OCI-LY3 (cell line): ENCODE measurements at regions not wholly inside any gene's neighbourhood (a gene's known extent, or its start where the extent isn't known, plus 50 kb on each side); places are given as distances from the start of the nearest gene placed in this dataset.

Experiments used
- H2AFZ ChIP-seq: fragments of 200-600, 300-600 bp; shearing (Covaris generic); 2 replicates; pipeline ENCODE4 v1.6.0; 2014; ENCODE audit warnings: antibody characterized with exemption, low read depth, low read length
- H3K27ac ChIP-seq: fragments of 200-600, 300-600 bp; sonication (generic); 2 replicates; pipeline ENCODE4 v1.5.1; 2014; ENCODE audit warnings: mild to moderate bottlenecking, low read length, moderate library complexity, mixed read lengths
- H3K27me3 ChIP-seq: fragments of 200-600, 300-600 bp; sonication (generic); 2 replicates; pipeline ENCODE4 v1.6.1; 2014; ENCODE audit warnings: low read depth, low read length, mixed read lengths
- H3K36me3 ChIP-seq: fragments of 200-600, 300-600 bp; sonication (generic); replicated peaks from 2 replicates; pipeline ENCODE3; 2014; ENCODE audit warnings: low read depth, low read length, mixed read lengths
- H3K4me1 ChIP-seq: fragments of 300-600, 200-600 bp; sonication (generic); 2 replicates; pipeline ENCODE4 v1.6.1; 2014; ENCODE audit warnings: low read length, mixed read lengths
- H3K4me2 ChIP-seq: fragments of 200-600, 300-600 bp; sonication (generic); 2 replicates; pipeline ENCODE4 v1.6.1; 2014; ENCODE audit warnings: low read length, mixed read lengths
- H3K4me3 ChIP-seq: fragments of 300-600, 200-600 bp; sonication (generic); 2 replicates; pipeline ENCODE4 v1.5.1; 2014; ENCODE audit warnings: antibody characterized with exemption, mild to moderate bottlenecking, low read length, moderate library complexity
- H3K79me2 ChIP-seq: fragments of 300-600, 200-600 bp; shearing (Covaris generic); 2 replicates; pipeline ENCODE4 v1.6.1; 2014; ENCODE audit warnings: mild to moderate bottlenecking, low read length, mixed read lengths
- H3K9ac ChIP-seq: fragments of 300-600, 200-600 bp; shearing (Covaris generic); 2 replicates; pipeline ENCODE4 v1.6.0; 2014; ENCODE audit warnings: mild to moderate bottlenecking, low read length, moderate library complexity
- H3K9me3 ChIP-seq: fragments of 200-600, 300-600 bp; shearing (Covaris generic); 2 replicates; pipeline ENCODE4 v1.6.1; 2014; ENCODE audit warnings: low read length, mixed read lengths; ENCODE audit not compliant: insufficient read depth
- H4K20me1 ChIP-seq: fragments of 200-600, 300-600 bp; sonication (generic); 2 replicates; pipeline ENCODE4 v1.6.1; 2016; ENCODE audit warnings: low read length, mixed read lengths; ENCODE audit not compliant: insufficient read depth
- EZH2phosphoT487 ChIP-seq: fragments of 200-600 bp; shearing (Covaris generic); IDR thresholded peaks from 2 replicates; pipeline ENCODE4 v1.6.1; 2018; ENCODE audit warnings: antibody characterized with exemption, mixed run types, low read depth
- TF ChIP-seq, protein P1 (sequence below): fragments of 200-600, 300-600 bp; sonication (generic); IDR thresholded peaks from 2 replicates; pipeline ENCODE4 v1.5.1; 2014; ENCODE audit warnings: antibody characterized with exemption, low read length, low read depth

DNA sequence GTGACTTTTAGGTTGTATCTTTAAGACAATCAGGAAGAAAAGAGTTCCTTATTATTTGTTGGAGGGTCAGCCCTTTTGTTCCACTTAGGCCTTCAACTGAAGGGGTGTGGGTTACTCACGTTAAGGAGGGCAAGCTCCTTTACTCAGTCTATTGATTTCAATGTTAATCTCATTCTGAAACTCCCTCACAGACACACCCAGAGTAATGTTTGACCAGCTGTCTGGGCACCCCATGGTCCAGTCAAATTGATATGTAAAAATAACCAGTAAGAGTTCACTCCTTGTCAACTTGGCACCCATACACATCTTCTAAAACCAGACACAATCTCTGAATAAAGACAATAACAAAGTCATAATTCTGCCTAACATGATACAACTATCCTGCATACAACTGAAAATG, 292.9 kb downstream of the KLF5 start:
- Histone ChIP-seq H3K27me3 (no peaks in the 10 kb centered on the region), H3K36me3 (no peaks in the 10 kb centered on the region), H3K4me3 (no peak overlapping the region), H4K20me1 (no peaks in the 10 kb centered on the region), H3K27ac (no peak overlapping the region), H3K9me3 (no peaks in the 10 kb centered on the region), H3K79me2 (no peaks in the 10 kb centered on the region), H3K4me1 (no peaks in the 10 kb centered on the region), H3K4me2 (no peak overlapping the region), H2AFZ (no peak overlapping the region), H3K9ac (no peak overlapping the region)
- TF ChIP-seq, protein P1, sequence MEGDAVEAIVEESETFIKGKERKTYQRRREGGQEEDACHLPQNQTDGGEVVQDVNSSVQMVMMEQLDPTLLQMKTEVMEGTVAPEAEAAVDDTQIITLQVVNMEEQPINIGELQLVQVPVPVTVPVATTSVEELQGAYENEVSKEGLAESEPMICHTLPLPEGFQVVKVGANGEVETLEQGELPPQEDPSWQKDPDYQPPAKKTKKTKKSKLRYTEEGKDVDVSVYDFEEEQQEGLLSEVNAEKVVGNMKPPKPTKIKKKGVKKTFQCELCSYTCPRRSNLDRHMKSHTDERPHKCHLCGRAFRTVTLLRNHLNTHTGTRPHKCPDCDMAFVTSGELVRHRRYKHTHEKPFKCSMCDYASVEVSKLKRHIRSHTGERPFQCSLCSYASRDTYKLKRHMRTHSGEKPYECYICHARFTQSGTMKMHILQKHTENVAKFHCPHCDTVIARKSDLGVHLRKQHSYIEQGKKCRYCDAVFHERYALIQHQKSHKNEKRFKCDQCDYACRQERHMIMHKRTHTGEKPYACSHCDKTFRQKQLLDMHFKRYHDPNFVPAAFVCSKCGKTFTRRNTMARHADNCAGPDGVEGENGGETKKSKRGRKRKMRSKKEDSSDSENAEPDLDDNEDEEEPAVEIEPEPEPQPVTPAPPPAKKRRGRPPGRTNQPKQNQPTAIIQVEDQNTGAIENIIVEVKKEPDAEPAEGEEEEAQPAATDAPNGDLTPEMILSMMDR: no peak
- TF ChIP-seq EZH2phosphoT487: no peak

DNA sequence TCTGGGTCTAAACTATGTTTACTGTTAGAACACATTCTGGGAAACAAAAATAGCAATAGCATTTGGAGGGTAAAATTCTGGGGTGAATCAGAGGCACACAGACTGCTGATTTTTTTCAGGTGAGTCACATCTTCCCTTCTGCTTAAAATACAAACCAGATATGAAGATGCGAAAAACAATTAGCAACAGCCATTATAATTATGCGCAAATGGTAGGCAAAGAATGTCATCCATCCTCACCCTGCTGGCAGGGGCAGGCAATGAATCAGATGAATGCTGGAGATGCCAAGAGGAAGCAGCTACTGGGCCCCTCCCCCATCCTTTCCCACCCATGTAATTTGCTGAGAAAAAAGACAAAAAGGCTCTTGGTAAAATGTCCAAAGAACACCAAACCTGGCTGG, 282.9 kb downstream of the KLF5 start:
- no peaks in the 10 kb centered on the region for H3K79me2 ChIP-seq
- no peak overlapping the region for H3K4me2 ChIP-seq
- H3K27ac ChIP-seq: no peak overlapping the region

DNA sequence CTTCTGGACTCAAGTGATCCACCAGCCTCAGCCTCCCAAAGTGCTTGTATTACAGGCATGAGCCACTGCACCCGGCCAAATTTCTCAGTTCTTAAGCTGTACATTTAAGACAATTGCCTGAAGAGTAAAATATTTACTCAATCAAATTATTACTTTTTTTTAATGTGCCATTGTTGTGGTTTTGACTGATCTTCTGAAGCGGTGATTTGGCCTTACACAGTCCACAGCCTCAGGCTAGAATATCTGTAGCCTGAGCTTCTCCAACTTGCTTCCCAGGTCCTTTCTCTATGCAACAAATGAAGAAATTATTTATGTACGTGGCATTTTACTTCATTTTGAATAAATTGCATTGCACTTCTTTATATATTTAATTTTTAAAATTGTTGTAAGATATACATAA, 281.3 kb downstream of the KLF5 start:
- Histone ChIP-seq H4K20me1 (no peaks in the 10 kb centered on the region), H3K36me3 (no peaks in the 10 kb centered on the region), H3K4me3 (no peak overlapping the region), H3K4me2 (no peak overlapping the region), H3K27me3 (no peaks in the 10 kb centered on the region), H3K27ac (no peak overlapping the region), H3K4me1 (peaks cover 8% of the 10 kb centered on the region), H3K9ac (no peak overlapping the region), H3K79me2 (no peaks in the 10 kb centered on the region), H2AFZ (no peak overlapping the region), H3K9me3 (no peaks in the 10 kb centered on the region)
- TF ChIP-seq EZH2phosphoT487: no peak
- TF ChIP-seq, protein P1: no peak

More for the DNA sequence above, 282.9 kb downstream of the KLF5 start:
- H3K9ac ChIP-seq: no peak overlapping the region
- no peak overlapping the region for H3K4me3 ChIP-seq
- no peak overlapping the region for H2AFZ ChIP-seq
- TF ChIP-seq, protein P1: no peak
- TF ChIP-seq EZH2phosphoT487: no peak
- no peaks in the 10 kb centered on the region for H3K4me1 ChIP-seq
- no peaks in the 10 kb centered on the region for H3K9me3 ChIP-seq
- H3K36me3 ChIP-seq: no peaks in the 10 kb centered on the region
- no peaks in the 10 kb centered on the region for H4K20me1 ChIP-seq
- H3K27me3 ChIP-seq: no peaks in the 10 kb centered on the region

DNA sequence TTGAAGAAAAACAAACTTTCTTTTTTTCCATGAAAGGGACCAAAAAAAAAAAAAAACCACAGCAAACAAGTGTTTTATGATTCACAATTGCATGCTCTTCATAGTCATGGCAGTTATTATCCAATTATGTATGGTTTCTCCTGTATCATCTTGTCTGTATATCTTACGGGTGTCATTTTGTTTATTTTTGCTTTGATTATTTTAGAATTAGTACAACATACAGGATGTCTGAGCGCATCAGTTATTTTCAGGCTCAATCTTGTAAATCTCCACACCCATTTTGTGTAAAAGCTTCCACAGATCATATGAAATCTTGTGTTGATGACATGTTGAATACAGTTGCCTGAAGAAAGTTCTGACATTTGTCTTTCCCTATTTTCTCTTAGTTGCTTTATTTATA, 280.3 kb downstream of the KLF5 start:
- no peaks in the 10 kb centered on the region for H3K27me3 ChIP-seq
- no peak overlapping the region for H3K27ac ChIP-seq
- H3K4me3 ChIP-seq: no peak overlapping the region
- peaks cover 15% of the 10 kb centered on the region for H3K4me1 ChIP-seq
- no peak for TF ChIP-seq EZH2phosphoT487
- TF ChIP-seq, protein P1: no peak
- H3K4me2 ChIP-seq: no peak overlapping the region
- no peak overlapping the region for H3K9ac ChIP-seq
- no peaks in the 10 kb centered on the region for H3K36me3 ChIP-seq
- no peaks in the 10 kb centered on the region for H4K20me1 ChIP-seq
- H3K79me2 ChIP-seq: no peaks in the 10 kb centered on the region
- H2AFZ ChIP-seq: no peak overlapping the region
- no peaks in the 10 kb centered on the region for H3K9me3 ChIP-seq
